HG02870 (cell line): ENCODE measurements at regions not wholly inside any gene's neighbourhood (a gene's known extent, or its start where the extent isn't known, plus 50 kb on each side); places are given as distances from the start of the nearest gene placed in this dataset.
A peak's percentile ranks its signal among the peaks of the same experiment; 100 is the strongest.

Experiments
- ATAC-seq: cut with Tn5 transposase; IDR thresholded peaks from one replicate; pipeline ENCODE4 v1.9.1; 2021; ENCODE audit warnings: mild to moderate bottlenecking, moderate library complexity; ENCODE audit not compliant: unreplicated experiment

DNA sequence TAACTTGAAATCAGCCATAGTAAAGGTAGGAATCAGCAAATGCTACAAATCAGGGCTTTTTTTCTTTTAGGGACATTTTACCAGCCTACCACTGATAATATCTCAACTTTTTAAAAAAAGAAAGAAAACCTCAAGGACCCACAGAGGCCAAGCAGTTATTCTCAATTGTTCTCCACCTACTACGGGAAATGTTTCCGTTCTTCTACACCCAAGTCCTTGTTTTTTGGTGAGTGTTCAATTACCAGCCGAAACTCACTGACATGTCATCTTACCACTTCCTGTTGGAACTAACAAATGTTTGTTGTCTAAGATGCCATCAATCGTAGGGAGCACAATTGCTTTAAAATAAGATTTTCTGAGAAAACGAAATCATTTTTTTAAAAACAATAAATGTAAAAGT lies 50.2 kb upstream of the CDK1 start:
- ATAC-seq = no peak

DNA sequence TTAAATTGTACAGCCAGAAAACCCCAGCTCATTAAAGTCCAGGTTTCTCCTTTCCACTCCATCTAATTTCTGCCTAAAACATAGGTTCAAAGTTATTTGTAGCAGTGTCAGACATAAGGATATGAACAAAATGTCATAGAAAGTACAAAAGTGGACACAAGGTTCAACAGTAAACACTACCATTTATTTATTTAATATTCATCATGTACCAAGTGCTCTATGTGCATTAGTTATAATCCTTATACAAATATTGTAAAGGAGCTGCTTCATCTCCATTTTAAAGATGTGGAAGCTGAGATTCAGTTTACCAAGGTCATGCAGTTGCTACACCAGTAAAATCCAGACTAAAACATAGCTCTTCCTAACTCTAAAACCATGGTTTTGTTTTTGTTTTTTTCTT lies 52.0 kb upstream of the CDK1 start:
- ATAC-seq = no peak

DNA sequence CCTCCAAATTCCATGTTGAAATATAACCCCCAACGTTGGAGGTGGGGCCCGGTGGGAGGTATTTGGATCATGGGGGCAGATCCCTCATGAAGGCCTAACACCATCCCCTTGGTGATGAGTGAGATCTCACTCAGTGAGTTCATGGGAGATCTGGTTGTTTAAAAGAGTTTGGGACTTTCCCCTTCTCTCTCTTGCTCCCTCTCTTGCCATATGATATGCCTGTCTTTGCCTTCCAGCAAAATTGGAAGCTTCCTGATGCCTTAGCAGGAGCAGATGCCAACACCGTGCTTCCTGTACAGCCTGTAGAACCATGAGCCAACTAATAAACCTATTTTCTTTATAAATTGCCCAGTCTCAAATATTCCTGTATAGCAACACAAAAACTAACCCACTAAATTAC lies 55.7 kb upstream of the CDK1 start:
- no peak for ATAC-seq

DNA sequence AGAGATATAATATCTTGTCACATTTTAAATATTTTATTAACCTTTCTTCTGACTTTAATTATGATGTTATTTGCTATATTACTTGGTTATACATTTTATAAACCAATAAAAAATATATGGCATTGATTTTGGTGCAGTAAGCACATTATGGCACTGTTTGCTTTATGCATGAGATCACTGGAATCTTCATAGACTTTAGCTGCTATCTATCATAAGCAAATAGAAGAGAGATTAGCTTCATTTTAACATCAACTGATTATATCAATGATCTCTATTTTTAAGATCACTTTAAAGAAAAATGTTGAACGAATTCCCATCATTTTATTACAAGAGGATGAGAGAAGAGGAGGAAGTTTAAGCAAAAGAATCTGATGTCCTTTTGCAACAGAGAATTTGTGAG lies 58.6 kb upstream of the CDK1 start:
- no peak for ATAC-seq

DNA sequence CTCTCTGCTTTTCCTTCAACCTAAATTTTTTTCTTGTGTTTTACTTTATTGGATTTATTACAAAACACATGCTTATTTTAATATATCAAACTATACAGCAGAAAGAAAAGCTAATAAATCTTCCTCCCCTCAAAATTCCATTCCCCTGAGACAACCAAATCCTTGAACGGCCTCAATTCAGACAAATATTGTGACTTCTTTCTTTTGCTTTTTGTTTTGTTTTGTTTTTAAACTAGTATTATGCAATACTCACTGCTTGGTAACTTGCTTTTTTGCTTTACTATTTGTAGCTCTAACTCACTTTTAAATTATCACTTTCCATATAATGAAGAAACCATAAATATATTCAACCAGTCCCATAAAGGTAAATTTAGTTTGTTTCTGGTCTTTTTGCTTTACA lies 59.4 kb upstream of the CDK1 start:
- ATAC-seq = no peak

DNA sequence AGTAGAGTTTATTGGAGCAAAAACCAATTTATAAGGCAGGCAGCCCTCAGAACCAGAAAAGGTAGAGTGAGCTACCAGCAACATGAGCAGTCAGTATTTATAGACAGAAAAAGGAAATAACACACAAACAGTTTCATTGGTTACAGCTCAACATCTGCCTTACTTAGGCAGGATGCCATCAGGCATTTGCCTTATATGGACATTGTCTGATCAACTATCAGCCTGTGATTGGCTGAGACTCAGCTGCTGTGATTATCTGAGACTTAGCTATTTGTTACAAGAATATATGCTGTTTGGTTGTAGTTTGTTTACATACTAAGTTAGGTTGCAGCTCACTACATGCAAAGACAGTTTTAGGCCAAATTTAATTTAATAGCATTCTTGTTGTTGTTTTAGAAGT lies 60.4 kb upstream of the CDK1 start:
- peak; percentile 68 for ATAC-seq

DNA sequence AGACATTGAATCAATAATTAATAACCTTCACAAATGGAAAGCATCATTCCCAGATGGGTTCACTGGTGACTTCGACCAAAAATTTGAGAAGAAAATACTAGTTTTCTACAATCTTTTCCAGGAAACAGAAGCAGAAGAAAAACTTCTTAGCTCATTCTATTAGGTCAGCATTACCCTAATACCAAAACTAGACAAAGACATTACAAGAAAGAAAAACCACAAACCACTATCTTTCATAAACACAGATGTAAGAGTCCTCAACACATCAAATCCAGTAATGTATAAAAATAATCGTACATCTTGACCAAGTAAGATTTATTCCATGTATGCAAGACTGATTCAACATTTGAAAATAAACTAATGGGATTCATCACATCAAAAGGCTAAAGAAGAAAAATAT lies 64.0 kb upstream of the CDK1 start:
- peak; percentile 75 for ATAC-seq

DNA sequence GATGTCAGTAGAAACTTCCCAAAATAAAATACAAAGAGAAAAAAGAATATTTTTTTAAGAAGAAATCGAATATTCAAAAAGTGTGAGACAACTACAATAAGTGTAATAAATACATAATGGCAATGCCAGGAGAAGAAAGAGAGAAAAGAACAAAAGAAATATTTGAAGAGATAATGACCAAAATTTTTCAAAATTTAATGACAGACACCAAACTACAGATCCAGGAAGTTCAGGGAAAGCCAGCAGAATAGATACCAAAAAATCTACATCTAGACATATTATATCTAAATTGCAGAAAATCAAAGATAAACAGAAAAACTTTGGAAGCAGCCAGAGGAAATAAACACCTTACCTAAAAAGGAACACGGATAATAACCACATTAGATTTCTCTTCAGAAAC lies 66.8 kb upstream of the CDK1 start:
- ATAC-seq = no peak

DNA sequence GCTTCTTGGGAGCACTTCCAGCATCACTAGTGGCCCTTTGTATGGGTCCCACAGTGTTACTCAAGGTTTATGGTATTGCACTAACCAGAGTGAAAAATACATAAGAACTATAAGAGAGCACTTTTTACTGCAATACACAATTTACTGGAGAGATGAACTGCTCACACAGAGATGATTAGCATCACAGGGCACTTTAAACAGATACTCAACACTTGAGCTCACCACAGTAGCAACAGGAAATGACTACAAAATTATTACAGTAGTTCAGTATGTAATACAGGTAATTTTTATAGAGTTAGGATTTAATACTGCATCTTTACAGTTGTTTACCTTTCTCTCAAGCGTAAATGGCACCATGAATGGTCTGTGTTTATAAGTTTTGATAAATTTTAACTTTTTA lies 68.2 kb upstream of the CDK1 start:
- no peak for ATAC-seq

DNA sequence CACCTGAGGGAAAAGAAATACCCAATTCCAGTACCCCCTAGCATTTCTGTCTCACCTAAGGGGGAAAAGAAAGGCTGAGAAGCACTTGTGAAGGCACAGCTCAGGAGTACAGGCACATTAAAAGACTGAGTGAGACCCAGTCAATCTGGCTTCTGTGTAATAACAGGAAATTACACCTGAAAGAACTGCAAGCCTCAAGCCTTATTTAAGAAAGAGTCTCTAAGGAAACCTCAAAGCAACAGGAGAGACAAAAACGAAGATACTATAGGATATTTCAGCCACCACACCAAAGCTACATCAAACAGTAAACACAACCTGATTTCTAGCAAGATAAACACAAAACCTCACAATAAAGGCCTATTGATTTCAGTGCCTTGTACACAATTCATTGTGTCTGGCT lies 69.6 kb upstream of the CDK1 start:
- ATAC-seq = no peak

DNA sequence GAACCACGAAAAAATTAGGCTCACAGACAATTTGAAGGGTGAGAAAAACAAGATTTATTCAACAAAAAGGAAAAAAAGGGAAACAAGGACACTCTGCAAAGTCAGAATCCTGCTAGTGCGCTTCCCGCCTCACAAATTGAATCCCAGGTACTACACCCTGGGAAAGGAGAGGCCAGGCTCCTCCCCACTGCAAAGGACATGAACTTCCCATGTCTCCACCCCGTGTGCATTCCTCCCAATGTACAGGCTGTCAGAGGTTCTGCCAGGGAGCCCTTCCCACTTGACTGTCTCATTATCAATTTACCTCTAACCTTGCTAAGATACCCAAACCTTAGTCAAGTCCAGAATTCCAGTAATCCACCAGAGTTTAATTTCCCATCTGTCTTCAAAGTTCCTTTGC lies 70.4 kb upstream of the CDK1 start:
- no peak for ATAC-seq

DNA sequence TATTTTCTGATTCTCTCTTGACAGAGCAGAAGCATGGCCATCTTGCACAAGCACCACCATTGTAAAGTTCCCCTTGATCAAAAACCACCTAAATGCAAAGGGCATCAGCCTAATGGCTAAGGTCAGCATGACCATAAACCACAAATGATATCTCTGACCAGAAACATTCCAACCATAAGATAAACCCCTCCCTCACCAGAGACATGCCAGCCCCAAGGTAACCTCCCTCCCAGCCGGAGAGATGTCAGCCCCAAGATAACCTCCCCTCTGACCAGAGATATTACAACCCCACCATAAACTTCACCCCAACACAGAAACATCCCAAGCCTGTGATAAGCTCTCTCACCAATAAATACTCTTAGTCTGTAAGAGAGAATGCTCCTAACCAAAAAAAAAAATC lies 72.1 kb upstream of the CDK1 start:
- ATAC-seq = no peak

DNA sequence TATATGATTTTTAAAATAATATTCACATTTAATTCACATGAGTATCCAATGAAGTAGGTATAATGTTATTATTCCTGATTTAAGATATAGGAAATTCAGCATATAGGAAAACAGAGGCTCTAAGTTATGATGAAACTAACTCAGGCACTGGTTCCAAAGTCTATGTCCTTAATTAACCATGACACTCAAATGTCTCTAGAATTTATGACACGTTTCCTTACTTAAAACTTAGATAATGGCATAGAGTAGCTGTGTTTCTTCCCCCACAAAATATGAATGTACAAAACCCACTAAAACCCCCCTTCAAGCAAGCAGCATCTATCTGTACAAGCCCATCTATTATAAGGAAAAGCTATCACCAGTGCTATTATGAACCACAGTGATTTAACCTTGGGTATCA lies 72.9 kb upstream of the CDK1 start:
- ATAC-seq = no peak

DNA sequence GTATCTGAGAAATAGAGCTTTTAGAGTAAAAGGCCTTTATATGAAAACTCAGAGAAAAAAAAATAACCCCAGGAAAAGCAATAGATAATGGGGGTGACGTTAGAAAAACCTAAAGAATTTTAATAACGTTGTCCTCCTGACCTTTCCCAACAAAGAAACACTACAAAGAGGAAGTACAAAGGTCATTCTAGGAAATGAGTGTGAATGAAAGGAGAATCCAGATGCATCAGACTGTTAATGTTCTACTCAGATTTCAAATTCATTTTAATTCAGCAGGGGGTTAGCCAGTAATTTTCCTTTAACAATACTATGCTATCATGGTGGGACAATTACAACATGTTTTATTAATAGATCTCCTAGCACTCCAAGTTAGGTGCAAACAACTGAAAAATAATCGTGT lies 73.8 kb upstream of the CDK1 start:
- ATAC-seq = no peak

DNA sequence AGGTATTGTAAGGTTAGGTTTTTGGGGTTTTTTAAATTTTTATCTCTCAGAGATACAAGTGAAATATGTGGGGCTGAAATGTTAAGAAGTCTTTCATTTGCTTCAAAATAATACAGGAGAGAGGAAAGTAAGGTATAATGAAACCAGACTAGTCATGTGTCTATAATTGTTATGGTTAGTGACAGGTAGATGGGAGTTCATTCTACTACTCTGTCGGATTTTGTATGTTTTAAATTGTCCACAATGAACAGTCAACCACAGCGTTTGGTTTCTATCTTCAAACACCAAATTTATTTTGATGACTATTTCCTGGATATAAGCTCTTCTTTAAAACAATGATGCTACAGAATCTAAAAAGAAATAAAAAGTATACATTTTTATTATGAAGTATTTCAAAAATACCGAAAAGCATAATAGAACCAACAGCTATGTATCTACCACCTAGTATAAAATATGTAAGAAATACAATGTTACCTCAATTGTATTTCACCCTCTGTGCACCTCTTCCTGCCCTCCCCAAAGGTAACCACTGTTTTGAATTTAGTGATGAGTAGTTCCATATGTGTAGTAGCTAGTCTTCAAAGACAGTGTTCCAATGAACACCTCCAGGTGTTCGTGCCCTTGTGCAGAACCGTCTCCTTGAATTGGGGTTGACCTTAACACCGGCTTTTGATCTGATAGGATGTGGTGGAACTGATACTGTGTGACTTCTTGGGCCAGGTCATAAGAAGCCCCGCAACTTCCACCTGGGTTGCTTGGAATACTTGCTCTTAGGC lies 74.8 kb upstream of the CDK1 start:
- ATAC-seq = no peak

DNA sequence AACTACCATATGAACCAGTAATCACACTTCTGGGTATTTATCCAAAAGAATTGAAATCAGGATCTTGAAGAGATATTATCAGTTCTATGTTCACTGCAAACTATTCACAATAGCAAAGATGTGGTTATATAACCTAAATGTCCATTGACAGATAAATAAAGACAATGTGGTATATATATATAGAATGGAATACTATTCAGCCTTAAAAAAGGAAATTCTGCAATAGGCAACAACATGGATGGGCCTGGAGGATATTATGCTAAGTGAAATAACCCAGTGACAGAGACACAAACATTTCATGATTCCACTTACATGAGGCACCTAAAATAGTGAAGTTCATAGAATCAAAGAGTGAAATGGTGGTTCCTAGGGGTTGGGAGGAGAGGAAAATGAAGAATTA lies 90.6 kb upstream of the CDK1 start:
- no peak for ATAC-seq

DNA sequence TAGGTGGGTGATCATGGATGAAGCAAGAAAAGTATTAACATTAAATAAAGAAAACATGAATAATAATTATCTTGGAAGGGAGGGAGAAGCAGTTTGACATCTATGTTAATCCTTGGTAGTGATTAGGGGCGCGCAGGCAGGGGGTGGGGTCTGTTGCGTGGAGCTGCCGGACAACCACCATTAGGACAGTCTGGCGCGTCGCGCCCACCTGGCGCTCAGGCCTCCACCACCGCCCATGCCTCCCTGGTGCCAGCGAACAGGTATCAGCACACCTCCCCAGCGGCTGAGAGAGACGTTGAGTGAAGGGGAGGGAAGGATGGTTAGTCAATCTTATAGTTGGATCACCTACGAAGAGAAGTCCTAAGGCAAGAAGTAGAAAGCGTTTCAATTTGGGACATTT lies 94.2 kb upstream of the CDK1 start:
- ATAC-seq = no peak

DNA sequence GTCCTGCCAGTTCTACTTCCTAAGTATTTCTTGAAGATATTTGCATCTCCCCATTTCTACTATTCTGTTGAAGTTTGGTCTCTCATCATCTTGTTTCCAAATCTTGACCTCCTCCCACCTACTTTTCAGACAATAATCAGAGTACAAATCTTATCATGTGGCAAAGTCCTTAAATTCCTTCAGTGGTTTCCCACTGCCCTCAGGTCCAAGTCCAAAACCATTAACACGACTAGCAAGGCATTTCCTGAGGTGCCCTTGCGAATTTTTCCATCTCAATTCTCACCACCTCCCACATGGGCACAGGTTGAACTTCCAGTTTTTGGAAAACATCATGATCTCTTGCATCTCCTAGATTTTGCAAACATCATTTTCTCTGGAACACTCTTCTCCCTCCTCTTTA lies 97.2 kb upstream of the CDK1 start:
- ATAC-seq = no peak

DNA sequence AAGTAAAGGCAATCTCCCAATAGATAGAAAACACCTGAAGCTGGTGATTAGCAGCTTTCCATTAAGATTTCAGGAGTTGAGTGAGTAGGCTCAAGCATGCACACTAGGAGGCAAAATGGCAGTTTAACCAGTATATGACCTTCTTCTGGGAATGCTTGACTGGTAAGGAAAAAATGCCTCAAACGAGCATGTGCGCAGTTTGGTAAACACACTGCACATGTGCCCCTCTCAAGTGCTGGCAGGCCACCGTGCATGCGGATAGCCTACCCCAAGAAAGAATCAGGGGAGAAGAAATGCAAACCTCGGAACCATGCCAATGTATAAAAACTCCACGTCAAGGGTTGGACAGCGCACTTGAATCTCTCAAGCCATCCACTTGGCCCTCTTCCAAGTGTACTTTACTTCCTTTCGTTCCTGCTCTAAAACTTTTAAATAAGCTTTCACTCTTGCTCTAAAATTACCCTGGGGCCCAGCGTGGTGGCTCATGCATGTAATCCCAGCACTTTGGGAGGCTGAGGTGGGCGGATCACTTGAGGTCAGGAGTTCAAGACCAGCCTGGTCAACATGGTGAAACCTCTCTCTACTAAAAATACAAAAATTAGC lies 98.8 kb upstream of the CDK1 start:
- no peak for ATAC-seq

DNA sequence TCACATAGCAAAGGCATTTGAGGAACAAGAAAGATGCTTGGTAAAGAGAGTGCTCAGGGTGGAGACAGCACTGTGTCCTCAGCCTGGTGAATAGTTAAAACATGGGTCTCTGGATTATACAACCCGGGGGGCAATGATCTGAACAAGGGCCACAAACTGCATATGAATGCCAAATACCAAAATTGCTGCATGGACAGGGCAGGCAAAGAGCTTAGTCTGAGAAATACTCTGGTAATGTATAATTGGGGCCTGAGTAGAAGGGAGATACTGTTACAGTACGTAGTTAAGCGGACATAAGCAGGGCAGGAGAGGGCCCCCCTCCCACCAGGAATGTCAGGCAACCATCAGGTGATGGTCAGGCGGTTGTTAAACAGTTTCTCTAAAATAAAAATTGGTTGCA lies 99.3 kb upstream of the CDK1 start:
- no peak for ATAC-seq

DNA sequence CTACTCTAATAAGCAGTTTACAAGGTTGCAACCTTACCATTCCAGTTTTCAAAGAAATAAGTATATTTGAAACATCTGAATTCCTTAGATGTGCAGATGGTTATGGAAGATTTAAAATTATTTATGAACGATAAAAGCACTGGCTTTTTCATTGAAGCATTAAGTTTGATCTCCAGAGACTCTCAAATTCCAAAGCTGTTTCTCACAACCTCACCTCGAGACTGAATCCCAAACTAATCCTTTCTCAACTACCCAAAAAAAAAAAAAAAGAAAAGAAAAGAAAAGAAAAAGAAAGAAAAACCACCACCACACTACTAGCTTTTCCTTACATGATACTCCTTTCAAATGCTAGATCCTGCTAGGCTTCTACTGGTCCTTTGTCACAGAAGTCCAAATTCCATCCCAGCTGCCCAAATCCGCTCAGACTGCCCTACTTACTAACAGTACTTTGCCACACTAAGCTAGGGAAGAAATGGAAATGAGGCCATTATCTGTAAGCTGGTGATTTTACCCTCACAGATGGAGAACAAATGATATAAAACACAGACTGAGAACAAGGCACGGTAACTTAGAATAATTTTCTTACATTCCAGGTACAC lies 100.6 kb upstream of the CDK1 start:
- no peak for ATAC-seq

DNA sequence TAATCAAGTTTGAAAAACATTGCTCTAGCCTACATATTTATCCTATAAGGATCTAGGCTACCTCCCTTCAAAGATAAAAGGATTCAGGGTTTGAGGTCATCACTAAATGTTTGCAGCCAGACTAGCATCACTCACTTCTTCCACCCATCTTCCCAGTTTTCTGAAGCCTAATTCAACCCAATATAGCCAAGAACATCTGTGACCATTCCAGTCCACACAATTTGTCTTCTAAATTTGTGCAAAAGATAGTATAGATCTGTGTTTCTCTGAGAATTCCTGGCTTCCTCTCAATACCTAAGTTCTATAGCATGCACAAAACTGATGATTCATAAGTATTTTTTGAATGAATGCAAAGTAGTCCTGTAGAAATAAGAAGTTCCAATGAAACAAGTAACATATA lies 103.0 kb upstream of the CDK1 start:
- no peak for ATAC-seq

DNA sequence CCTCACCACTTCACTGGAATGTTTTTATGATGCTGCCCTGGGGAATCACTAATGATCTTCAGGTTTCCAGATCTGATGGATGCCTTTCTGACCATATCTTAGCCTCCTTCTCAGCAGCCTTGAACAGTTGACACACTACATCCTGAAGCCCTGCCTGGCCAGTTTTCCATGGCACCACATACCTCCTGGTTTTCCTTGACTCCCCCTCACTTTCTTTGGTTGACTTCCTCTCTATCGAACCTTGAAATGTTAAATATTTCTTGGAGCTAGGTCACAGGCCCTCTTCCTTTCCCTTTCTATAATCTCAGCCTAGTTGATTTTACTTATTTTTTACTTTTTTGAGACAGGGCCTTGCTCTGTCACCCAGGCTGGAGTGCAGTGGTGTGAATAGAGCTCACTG lies 108.8 kb upstream of the CDK1 start:
- no peak for ATAC-seq
